DOHH2 (cell line): ENCODE measurements at regions not wholly inside any gene's neighbourhood (a gene's known extent, or its start where the extent isn't known, plus 50 kb on each side); places are given as distances from the start of the nearest gene placed in this dataset.

ENCODE experiments used
- H3F3A ChIP-seq: fragments of 200-600 bp; sonication (generic), shearing (Covaris generic); 2 replicates; pipeline ENCODE4 v1.6.0; 2016; ENCODE audit warnings: antibody characterized with exemption, mild to moderate bottlenecking; ENCODE audit not compliant: control insufficient read depth, insufficient read depth
- H3K27ac ChIP-seq: fragments of 200-600 bp; sonication (generic); 2 replicates; pipeline ENCODE4 v1.5.1; 2014; ENCODE audit warnings: low read depth, mild to moderate bottlenecking, low read length, moderate library complexity
- H3K27me3 ChIP-seq: fragments of 200-600 bp; sonication (generic); 2 replicates; pipeline ENCODE4 v1.6.1; 2014; ENCODE audit warnings: mild to moderate bottlenecking, low read length, mixed read lengths; ENCODE audit not compliant: control insufficient read depth
- H3K36me3 ChIP-seq: fragments of 200-600 bp; sonication (generic); 2 replicates; pipeline ENCODE4 v1.6.1; 2014; ENCODE audit warnings: mild to moderate bottlenecking, low read length, moderate library complexity, mixed read lengths; ENCODE audit not compliant: control insufficient read depth
- H3K4me1 ChIP-seq: fragments of 200-600 bp; sonication (generic); 2 replicates; pipeline ENCODE4 v1.6.1; 2014; ENCODE audit warnings: mild to moderate bottlenecking, low read length, mixed read lengths; ENCODE audit not compliant: control insufficient read depth
- H3K4me2 ChIP-seq: fragments of 200-600 bp; sonication (generic); 2 replicates; pipeline ENCODE4 v1.6.0; 2014; ENCODE audit warnings: mild to moderate bottlenecking, low read length, moderate library complexity
- H3K4me3 ChIP-seq: fragments of 200-600 bp; sonication (generic); 2 replicates; pipeline ENCODE4 v1.5.1; 2014; ENCODE audit warnings: mild to moderate bottlenecking, low read length, mixed read lengths
- H3K79me2 ChIP-seq: fragments of 200-600 bp; sonication (generic); 2 replicates; pipeline ENCODE4 v1.6.1; 2014; ENCODE audit warnings: mild to moderate bottlenecking, low read length, mixed read lengths; ENCODE audit not compliant: control insufficient read depth
- H3K9me2 ChIP-seq: fragments of 200-600 bp; sonication (generic); replicated peaks from 2 replicates; pipeline ENCODE4 v1.6.1; 2014; ENCODE audit warnings: mild to moderate bottlenecking, low read length, mixed read lengths; ENCODE audit not compliant: control insufficient read depth
- H3K9me3 ChIP-seq: fragments of 200-600 bp; sonication (generic); 2 replicates; pipeline ENCODE4 v1.6.1; 2014; ENCODE audit warnings: antibody characterized with exemption, low read length, mixed read lengths; ENCODE audit not compliant: control insufficient read depth, insufficient read depth
- H4K20me1 ChIP-seq: fragments of 200-600 bp; sonication (generic); 2 replicates; pipeline ENCODE4 v1.6.0; 2014; ENCODE audit warnings: low read depth, mild to moderate bottlenecking, antibody characterized with exemption, low read length, moderate library complexity; ENCODE audit not compliant: control insufficient read depth, insufficient read depth
- EZH2phosphoT487 ChIP-seq: fragments of 200-600 bp; sonication (generic); IDR thresholded peaks from 2 replicates; pipeline ENCODE4 v1.6.1; 2017; ENCODE audit warnings: borderline replicate concordance, mild to moderate bottlenecking, antibody characterized with exemption, low read length, moderate library complexity, mixed read lengths
- TF ChIP-seq, protein P1 (sequence below): fragments of 200-600 bp; sonication (generic); IDR thresholded peaks from one replicate; pipeline ENCODE4 v1.5.1; 2014; ENCODE audit warnings: antibody characterized with exemption, mild to moderate bottlenecking, low read depth, low read length; ENCODE audit not compliant: poor library complexity, severe bottlenecking

DNA sequence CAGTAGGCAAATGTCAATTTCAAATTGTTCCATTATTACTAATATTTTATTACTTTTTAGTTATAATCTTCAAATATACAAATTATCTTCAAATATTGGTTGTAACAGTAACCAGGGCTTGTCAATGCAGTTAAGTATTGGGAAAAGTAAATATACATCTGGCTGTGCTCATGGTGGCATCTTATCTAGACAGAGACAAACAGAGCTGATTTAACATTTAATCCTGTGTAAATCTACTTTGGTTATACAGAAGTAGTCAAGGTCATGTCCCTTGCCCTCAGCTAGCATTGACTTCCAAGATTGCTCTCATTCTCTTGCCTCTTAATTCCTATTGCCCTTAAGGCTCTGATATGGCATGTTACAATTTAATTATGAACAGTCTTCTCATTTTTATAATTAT is 98.4 kb upstream of the KLHL1 start:
- no peak overlapping the region for H3K27ac ChIP-seq
- H3K79me2 ChIP-seq, result no peaks in the 10 kb centered on the region
- no peaks in the 10 kb centered on the region for H3K36me3 ChIP-seq
- H3K4me1 ChIP-seq, result no peaks in the 10 kb centered on the region
- TF ChIP-seq, protein P1, sequence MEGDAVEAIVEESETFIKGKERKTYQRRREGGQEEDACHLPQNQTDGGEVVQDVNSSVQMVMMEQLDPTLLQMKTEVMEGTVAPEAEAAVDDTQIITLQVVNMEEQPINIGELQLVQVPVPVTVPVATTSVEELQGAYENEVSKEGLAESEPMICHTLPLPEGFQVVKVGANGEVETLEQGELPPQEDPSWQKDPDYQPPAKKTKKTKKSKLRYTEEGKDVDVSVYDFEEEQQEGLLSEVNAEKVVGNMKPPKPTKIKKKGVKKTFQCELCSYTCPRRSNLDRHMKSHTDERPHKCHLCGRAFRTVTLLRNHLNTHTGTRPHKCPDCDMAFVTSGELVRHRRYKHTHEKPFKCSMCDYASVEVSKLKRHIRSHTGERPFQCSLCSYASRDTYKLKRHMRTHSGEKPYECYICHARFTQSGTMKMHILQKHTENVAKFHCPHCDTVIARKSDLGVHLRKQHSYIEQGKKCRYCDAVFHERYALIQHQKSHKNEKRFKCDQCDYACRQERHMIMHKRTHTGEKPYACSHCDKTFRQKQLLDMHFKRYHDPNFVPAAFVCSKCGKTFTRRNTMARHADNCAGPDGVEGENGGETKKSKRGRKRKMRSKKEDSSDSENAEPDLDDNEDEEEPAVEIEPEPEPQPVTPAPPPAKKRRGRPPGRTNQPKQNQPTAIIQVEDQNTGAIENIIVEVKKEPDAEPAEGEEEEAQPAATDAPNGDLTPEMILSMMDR, result no peak
- TF ChIP-seq EZH2phosphoT487, result no peak
- H3K27me3 ChIP-seq, result no peaks in the 10 kb centered on the region
- H4K20me1 ChIP-seq, result no peaks in the 10 kb centered on the region
- no peaks in the 10 kb centered on the region for H3K9me2 ChIP-seq
- H3K4me2 ChIP-seq, result no peak overlapping the region
- H3F3A ChIP-seq, result no peaks in the 10 kb centered on the region
- peaks cover 7% of the 10 kb centered on the region for H3K9me3 ChIP-seq
- no peak overlapping the region for H3K4me3 ChIP-seq

DNA sequence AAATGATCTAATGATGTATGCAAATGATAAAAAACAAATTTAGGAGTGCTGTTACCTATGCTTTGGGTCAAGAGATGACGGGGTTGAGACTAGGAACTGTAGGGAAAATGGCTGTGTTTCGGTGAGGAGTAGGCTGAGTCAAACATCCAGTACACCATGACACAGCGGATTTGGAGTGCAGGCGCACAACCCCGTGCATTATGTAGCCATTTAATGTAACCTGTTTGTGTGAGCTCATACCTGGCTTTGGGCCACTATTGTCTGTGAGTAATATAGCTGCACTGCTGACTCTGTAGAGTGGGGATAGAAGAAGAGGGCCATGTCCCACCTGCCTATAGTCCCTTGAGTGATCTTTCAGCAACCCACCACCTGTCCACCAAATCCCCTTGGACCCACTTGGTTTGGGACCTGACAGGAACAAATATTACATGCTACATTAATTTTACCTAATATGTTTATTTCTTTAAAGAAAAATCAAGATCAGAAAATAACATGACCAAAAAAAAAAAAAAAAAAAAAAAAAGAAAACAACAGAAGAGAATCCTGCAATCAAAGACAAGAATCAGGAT is 95.5 kb upstream of the KLHL1 start:
- Histone ChIP-seq H3F3A (no peaks in the 10 kb centered on the region), H3K27me3 (no peaks in the 10 kb centered on the region), H4K20me1 (no peaks in the 10 kb centered on the region), H3K36me3 (no peaks in the 10 kb centered on the region), H3K27ac (no peak overlapping the region), H3K4me2 (no peak overlapping the region), H3K4me3 (no peak overlapping the region), H3K9me3 (peaks cover 7% of the 10 kb centered on the region), H3K4me1 (no peaks in the 10 kb centered on the region), H3K79me2 (no peaks in the 10 kb centered on the region), H3K9me2 (no peaks in the 10 kb centered on the region)
- TF ChIP-seq, protein P1, result no peak

DNA sequence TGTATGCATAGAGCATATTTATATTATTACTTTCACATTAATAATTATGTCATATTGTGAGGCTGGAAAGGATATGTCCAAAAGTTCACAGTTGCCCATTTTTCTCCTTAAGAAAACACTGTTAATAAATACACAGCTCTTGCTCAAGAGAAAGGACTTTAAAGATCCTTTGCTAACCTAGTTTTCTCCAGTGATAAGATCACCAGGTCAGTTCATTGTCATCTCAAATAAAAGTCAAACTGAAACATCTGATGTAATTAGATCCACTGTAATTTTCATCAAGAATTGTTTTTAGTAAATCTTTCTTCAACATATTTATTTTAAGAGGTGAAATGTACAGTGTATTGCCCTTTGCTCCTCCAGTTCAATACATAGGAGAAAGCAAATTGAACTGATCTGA is 82.8 kb upstream of the KLHL1 start:
- Histone ChIP-seq H3K79me2 (no peaks in the 10 kb centered on the region), H3K4me3 (no peak overlapping the region), H3K9me2 (no peaks in the 10 kb centered on the region), H3F3A (no peaks in the 10 kb centered on the region), H3K4me1 (no peaks in the 10 kb centered on the region), H3K4me2 (no peak overlapping the region), H3K9me3 (no peaks in the 10 kb centered on the region), H3K27me3 (no peaks in the 10 kb centered on the region), H3K27ac (no peak overlapping the region), H3K36me3 (no peaks in the 10 kb centered on the region), H4K20me1 (no peaks in the 10 kb centered on the region)
- TF ChIP-seq, protein P1, result no peak
- no peak for TF ChIP-seq EZH2phosphoT487
